OCI-LY1 (cell line): ENCODE measurements at regions not wholly inside any gene's neighbourhood (a gene's known extent, or its start where the extent isn't known, plus 50 kb on each side); places are given as distances from the start of the nearest gene placed in this dataset.

Experiments
- H2AFZ ChIP-seq: fragments of 200-600 bp; sonication (generic), shearing (Covaris generic); 2 replicates; pipeline ENCODE4 v1.6.0; 2014; ENCODE audit warnings: antibody characterized with exemption, mild to moderate bottlenecking, low read length
- H3F3A ChIP-seq: fragments of 200-600 bp; sonication (generic), shearing (Covaris generic); 2 replicates; pipeline ENCODE4 v1.6.0; 2014; ENCODE audit warnings: mild to moderate bottlenecking, antibody characterized with exemption, low read length, moderate library complexity; ENCODE audit not compliant: insufficient read depth
- H3K27ac ChIP-seq: fragments of 200-600 bp; sonication (generic); 2 replicates; pipeline ENCODE4 v1.5.1; 2014; ENCODE audit warnings: low read length, mixed run types, mild to moderate bottlenecking, low read depth; ENCODE audit not compliant: poor library complexity, severe bottlenecking
- H3K27me3 ChIP-seq: fragments of 200-600 bp; sonication (generic); 2 replicates; pipeline ENCODE4 v1.6.0; 2014; ENCODE audit warnings: antibody characterized with exemption, mild to moderate bottlenecking, low read length, moderate library complexity; ENCODE audit not compliant: insufficient read depth
- H3K36me3 ChIP-seq: fragments of 200-600 bp; sonication (generic); 2 replicates; pipeline ENCODE4 v1.6.1; 2014; ENCODE audit warnings: mild to moderate bottlenecking, antibody characterized with exemption, low read length, moderate library complexity, mixed read lengths; ENCODE audit not compliant: insufficient read depth
- H3K4me1 ChIP-seq: fragments of 200-600 bp; sonication (generic); 2 replicates; pipeline ENCODE4 v1.5.1; 2014; ENCODE audit warnings: mild to moderate bottlenecking, low read length, moderate library complexity; ENCODE audit not compliant: insufficient read depth, severe bottlenecking
- H3K4me2 ChIP-seq: fragments of 200-600 bp; sonication (generic), shearing (Covaris generic); 2 replicates; pipeline ENCODE4 v1.6.1; 2014; ENCODE audit warnings: low read length
- H3K4me3 ChIP-seq: fragments of 200-600 bp; sonication (generic); 2 replicates; pipeline ENCODE4 v1.5.1; 2014; ENCODE audit warnings: low read length, low read depth, mild to moderate bottlenecking, mixed read lengths; ENCODE audit not compliant: poor library complexity, severe bottlenecking
- H3K79me2 ChIP-seq: fragments of 200-600 bp; shearing (Covaris generic); 2 replicates; pipeline ENCODE4 v1.6.1; 2016; ENCODE audit warnings: mixed run types, low read length, mixed read lengths; ENCODE audit not compliant: insufficient read depth
- H3K9ac ChIP-seq: fragments of 200-600 bp; sonication (generic), shearing (Covaris generic); 2 replicates; pipeline ENCODE4 v1.6.1; 2014; ENCODE audit warnings: mild to moderate bottlenecking, low read length, mixed read lengths
- H3K9me2 ChIP-seq: fragments of 200-600 bp; sonication (generic), shearing (Covaris generic); 2 replicates; pipeline ENCODE4 v1.6.1; 2014; ENCODE audit warnings: low read depth, mild to moderate bottlenecking, low read length, mixed read lengths
- H3K9me3 ChIP-seq: fragments of 200-600 bp; shearing (Covaris generic); 2 replicates; pipeline ENCODE4 v1.6.1; 2014; ENCODE audit warnings: low read length, mixed read lengths
- H4K20me1 ChIP-seq: fragments of 200-600 bp; sonication (generic), shearing (Covaris generic); 2 replicates; pipeline ENCODE4 v1.6.0; 2016; ENCODE audit warnings: mild to moderate bottlenecking, low read length; ENCODE audit not compliant: insufficient read depth
- CTCF ChIP-seq: fragments of 200-600 bp; sonication (generic), shearing (Covaris generic); IDR thresholded peaks from 2 replicates; pipeline ENCODE4 v1.5.1; 2017; ENCODE audit warnings: mild to moderate bottlenecking, antibody characterized with exemption, low read length, moderate library complexity, mixed read lengths
- EZH2 ChIP-seq: fragments of 200-600 bp; sonication (generic), shearing (Covaris generic); IDR thresholded peaks from 2 replicates; pipeline ENCODE4 v1.8.0; 2017; ENCODE audit warnings: borderline replicate concordance, mixed run types, mild to moderate bottlenecking, antibody characterized with exemption, low read length, moderate library complexity, mixed read lengths

- Histone ChIP-seq H3K9me2 (no peaks in the 10 kb centered on the region), H3K9me3 (no peaks in the 10 kb centered on the region), H3K79me2 (no peaks in the 10 kb centered on the region), H3K9ac (no peak overlapping the region), H3K27me3 (no peaks in the 10 kb centered on the region), H3K4me1 (no peaks in the 10 kb centered on the region), H3F3A (no peaks in the 10 kb centered on the region), H3K36me3 (no peaks in the 10 kb centered on the region), H3K4me2 (no peak overlapping the region), H4K20me1 (no peaks in the 10 kb centered on the region), H3K4me3 (no peak overlapping the region), H3K27ac (no peak overlapping the region), H2AFZ (no peak overlapping the region)
- no peak for TF ChIP-seq EZH2
- TF ChIP-seq CTCF, result no peak
Observed at GRCh38 chr11:42074306-42074705, 614.9 kb upstream of the LRRC4C start.

- H3K9me3 ChIP-seq, result no peaks in the 10 kb centered on the region
- no peak overlapping the region for H2AFZ ChIP-seq
- H3F3A ChIP-seq, result no peaks in the 10 kb centered on the region
- H3K4me1 ChIP-seq, result no peaks in the 10 kb centered on the region
- no peak for TF ChIP-seq EZH2
- no peak for TF ChIP-seq CTCF
- no peaks in the 10 kb centered on the region for H4K20me1 ChIP-seq
- H3K36me3 ChIP-seq, result no peaks in the 10 kb centered on the region
- no peak overlapping the region for H3K4me3 ChIP-seq
- H3K79me2 ChIP-seq, result no peaks in the 10 kb centered on the region
- no peaks in the 10 kb centered on the region for H3K9me2 ChIP-seq
- H3K9ac ChIP-seq, result no peak overlapping the region
- no peaks in the 10 kb centered on the region for H3K27me3 ChIP-seq
- no peak overlapping the region for H3K4me2 ChIP-seq
- no peak overlapping the region for H3K27ac ChIP-seq
Observed at GRCh38 chr11:42075180-42075579, 615.7 kb upstream of the LRRC4C start.

GRCh38 chr11:42077794-42078193, 618.3 kb upstream of the LRRC4C start:
- Histone ChIP-seq H3K27ac (no peak overlapping the region), H2AFZ (no peak overlapping the region), H3K79me2 (no peaks in the 10 kb centered on the region), H3K4me2 (no peak overlapping the region), H3K9me3 (no peaks in the 10 kb centered on the region), H3K4me3 (no peak overlapping the region), H4K20me1 (no peaks in the 10 kb centered on the region), H3K36me3 (no peaks in the 10 kb centered on the region), H3F3A (no peaks in the 10 kb centered on the region), H3K27me3 (no peaks in the 10 kb centered on the region), H3K9ac (no peak overlapping the region), H3K9me2 (no peaks in the 10 kb centered on the region), H3K4me1 (no peaks in the 10 kb centered on the region)
- TF ChIP-seq EZH2, result no peak
- no peak for TF ChIP-seq CTCF
